ENCODE measurements at regions not wholly inside any gene's neighbourhood (a gene's known extent, or its start where the extent isn't known, plus 50 kb on each side); places are given as distances from the start of the nearest gene placed in this dataset.

DNA sequence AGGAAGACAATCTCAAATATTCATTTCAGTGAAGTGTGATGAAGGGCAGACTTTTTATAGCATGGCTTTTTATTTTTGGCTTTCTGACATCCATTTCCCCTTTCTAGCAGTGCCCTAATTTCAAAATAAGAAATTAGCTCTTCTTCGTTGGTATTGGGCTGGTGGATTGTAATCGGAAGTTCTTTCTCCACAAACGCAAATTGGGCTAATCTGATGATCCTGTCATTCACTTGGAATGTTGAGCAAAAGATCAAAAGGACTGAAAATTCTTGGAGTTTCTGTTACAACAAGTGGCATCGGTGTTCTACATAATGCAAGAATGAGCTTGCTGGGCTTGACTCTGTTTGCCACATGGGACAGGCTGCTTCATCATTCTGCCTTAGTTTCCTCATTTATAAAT, 1182.8 kb downstream of the FLRT2 start:
- no peak overlapping the region for H3K9ac ChIP-seq (ENCODE audit: low read depth in 1 of 2, low read length in 2 of 2)
- 63% methylated on average over 4 of the region's 4 CpGs for WGBS
- DNase-seq (ENCODE audit: low spot score) = no peak
- H3K27me3 ChIP-seq (ENCODE audit: control insufficient read depth in 4 of 4, insufficient read depth in 4 of 4, low read length in 3 of 4) = no peaks in the 10 kb centered on the region
- no peaks in the 10 kb centered on the region for H3K36me3 ChIP-seq (ENCODE audit: control insufficient read depth in 4 of 4, insufficient read depth in 3 of 4, low read depth in 1 of 4, low read length in 3 of 4)
- no peak overlapping the region for H3K27ac ChIP-seq (ENCODE audit: low read depth in 1 of 2, low read length in 2 of 2)
- TF ChIP-seq NR2F2 (IDR thresholded peaks at IDR 0.05) (no peak), YY1 (IDR thresholded peaks at IDR 0.05) (no peak), FOXA2 (IDR thresholded peaks at IDR 0.05) (no peak), HNF4G (IDR thresholded peaks at IDR 0.05) (no peak), SP1 (IDR thresholded peaks at IDR 0.05) (no peak), FOXA1 (IDR thresholded peaks at IDR 0.05) (no peak), RXRA (IDR thresholded peaks at IDR 0.05) (no peak), RAD21 (IDR thresholded peaks at IDR 0.05) (no peak), HNF4A (conservative IDR thresholded peaks at IDR 0.05) (no peak), TAF1 (conservative IDR thresholded peaks at IDR 0.05) (no peak), JUND (IDR thresholded peaks at IDR 0.05) (no peak), GABPA (IDR thresholded peaks at IDR 0.05 in 1 of 2, conservative IDR thresholded peaks at IDR 0.05 in 1 of 2) (no peak), EGR1 (IDR thresholded peaks at IDR 0.05; ENCODE audit: low read depth in 2 of 2) (no peak)
- TF ChIP-seq, protein P1, sequence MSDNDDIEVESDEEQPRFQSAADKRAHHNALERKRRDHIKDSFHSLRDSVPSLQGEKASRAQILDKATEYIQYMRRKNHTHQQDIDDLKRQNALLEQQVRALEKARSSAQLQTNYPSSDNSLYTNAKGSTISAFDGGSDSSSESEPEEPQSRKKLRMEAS (IDR thresholded peaks at IDR 0.05) = no peak
- TF ChIP-seq, protein P2, sequence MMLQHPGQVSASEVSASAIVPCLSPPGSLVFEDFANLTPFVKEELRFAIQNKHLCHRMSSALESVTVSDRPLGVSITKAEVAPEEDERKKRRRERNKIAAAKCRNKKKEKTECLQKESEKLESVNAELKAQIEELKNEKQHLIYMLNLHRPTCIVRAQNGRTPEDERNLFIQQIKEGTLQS (IDR thresholded peaks at IDR 0.05) = no peak
- TF ChIP-seq, protein P3, sequence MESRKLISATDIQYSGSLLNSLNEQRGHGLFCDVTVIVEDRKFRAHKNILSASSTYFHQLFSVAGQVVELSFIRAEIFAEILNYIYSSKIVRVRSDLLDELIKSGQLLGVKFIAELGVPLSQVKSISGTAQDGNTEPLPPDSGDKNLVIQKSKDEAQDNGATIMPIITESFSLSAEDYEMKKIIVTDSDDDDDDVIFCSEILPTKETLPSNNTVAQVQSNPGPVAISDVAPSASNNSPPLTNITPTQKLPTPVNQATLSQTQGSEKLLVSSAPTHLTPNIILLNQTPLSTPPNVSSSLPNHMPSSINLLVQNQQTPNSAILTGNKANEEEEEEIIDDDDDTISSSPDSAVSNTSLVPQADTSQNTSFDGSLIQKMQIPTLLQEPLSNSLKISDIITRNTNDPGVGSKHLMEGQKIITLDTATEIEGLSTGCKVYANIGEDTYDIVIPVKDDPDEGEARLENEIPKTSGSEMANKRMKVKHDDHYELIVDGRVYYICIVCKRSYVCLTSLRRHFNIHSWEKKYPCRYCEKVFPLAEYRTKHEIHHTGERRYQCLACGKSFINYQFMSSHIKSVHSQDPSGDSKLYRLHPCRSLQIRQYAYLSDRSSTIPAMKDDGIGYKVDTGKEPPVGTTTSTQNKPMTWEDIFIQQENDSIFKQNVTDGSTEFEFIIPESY (IDR thresholded peaks at IDR 0.05) = no peak
- TF ChIP-seq, protein P4, sequence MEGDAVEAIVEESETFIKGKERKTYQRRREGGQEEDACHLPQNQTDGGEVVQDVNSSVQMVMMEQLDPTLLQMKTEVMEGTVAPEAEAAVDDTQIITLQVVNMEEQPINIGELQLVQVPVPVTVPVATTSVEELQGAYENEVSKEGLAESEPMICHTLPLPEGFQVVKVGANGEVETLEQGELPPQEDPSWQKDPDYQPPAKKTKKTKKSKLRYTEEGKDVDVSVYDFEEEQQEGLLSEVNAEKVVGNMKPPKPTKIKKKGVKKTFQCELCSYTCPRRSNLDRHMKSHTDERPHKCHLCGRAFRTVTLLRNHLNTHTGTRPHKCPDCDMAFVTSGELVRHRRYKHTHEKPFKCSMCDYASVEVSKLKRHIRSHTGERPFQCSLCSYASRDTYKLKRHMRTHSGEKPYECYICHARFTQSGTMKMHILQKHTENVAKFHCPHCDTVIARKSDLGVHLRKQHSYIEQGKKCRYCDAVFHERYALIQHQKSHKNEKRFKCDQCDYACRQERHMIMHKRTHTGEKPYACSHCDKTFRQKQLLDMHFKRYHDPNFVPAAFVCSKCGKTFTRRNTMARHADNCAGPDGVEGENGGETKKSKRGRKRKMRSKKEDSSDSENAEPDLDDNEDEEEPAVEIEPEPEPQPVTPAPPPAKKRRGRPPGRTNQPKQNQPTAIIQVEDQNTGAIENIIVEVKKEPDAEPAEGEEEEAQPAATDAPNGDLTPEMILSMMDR (IDR thresholded peaks at IDR 0.05; ENCODE audit: low read depth, low read length, missing input control) = no peak
- TF ChIP-seq, protein P5, sequence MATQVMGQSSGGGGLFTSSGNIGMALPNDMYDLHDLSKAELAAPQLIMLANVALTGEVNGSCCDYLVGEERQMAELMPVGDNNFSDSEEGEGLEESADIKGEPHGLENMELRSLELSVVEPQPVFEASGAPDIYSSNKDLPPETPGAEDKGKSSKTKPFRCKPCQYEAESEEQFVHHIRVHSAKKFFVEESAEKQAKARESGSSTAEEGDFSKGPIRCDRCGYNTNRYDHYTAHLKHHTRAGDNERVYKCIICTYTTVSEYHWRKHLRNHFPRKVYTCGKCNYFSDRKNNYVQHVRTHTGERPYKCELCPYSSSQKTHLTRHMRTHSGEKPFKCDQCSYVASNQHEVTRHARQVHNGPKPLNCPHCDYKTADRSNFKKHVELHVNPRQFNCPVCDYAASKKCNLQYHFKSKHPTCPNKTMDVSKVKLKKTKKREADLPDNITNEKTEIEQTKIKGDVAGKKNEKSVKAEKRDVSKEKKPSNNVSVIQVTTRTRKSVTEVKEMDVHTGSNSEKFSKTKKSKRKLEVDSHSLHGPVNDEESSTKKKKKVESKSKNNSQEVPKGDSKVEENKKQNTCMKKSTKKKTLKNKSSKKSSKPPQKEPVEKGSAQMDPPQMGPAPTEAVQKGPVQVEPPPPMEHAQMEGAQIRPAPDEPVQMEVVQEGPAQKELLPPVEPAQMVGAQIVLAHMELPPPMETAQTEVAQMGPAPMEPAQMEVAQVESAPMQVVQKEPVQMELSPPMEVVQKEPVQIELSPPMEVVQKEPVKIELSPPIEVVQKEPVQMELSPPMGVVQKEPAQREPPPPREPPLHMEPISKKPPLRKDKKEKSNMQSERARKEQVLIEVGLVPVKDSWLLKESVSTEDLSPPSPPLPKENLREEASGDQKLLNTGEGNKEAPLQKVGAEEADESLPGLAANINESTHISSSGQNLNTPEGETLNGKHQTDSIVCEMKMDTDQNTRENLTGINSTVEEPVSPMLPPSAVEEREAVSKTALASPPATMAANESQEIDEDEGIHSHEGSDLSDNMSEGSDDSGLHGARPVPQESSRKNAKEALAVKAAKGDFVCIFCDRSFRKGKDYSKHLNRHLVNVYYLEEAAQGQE (IDR thresholded peaks at IDR 0.05) = no peak
- H3K4me1 ChIP-seq (ENCODE audit: control insufficient read depth in 4 of 4, insufficient read depth in 4 of 4, low read length in 3 of 4) = peaks cover 1 to 17% (median 12%) of the 10 kb centered on the region in 4 donors
- H3K4me3 ChIP-seq (ENCODE audit: low read depth in 1 of 3, low read length in 3 of 3) = no peak overlapping the region
- H3K9me3 ChIP-seq (ENCODE audit: control insufficient read depth in 4 of 4, low read length in 3 of 4) = no peaks in the 10 kb centered on the region
